ENCODE measurements at regions not wholly inside any gene's neighbourhood (a gene's known extent, or its start where the extent isn't known, plus 50 kb on each side); places are given as distances from the start of the nearest gene placed in this dataset.

DNA sequence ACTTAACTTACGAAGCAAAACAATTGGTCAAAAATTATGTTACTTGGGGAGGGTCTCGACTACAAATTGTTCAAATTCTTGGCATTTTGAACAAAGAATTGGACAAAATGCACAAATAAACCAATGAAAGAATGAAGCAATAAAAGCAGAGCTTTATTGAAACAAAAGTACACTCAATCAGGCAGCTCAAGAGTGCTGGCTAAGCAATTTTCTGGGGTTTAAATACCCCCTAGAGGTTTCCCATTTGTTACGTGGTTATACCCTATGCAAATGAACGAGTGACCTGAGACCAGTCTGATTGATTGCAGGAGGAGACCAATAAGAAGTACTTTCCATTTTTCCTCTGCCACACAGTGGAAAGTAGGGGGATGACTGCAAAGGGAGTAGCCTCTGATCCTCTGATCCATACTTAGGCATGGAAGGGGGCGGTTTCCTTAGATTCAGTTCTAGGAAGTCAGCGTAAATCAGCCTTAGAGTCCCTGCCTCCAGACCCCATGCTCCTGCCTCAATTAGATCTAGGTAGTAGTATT, 228.6 kb downstream of the EFNB2 start:
- in situ Hi-C loops (cut with HindIII; ENCODE audit: low sequenced_read_pairs), result loop anchor here (25.0 kb wide), 1 partner anchor 220 kb away; no protein-coding TSS in a partner anchor

DNA sequence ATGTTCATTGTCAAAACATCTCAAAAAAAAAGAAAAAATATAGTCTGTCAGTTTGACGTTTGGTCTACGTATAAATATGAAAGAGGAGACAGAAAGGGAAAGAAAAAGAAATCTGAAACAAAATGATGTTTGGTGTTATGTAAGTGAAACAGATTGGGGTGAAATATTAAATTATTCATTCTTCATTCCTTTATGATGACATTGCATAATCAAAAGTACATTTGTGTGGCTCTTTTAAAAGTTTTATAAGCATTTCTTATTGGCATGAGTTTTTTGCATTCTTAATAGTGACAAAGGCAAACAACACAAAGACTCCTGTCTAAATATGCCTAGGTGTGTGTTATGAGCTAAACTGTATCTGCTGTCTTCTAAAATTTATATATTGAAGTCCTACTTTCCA, 232.6 kb downstream of the EFNB2 start:
- in situ Hi-C loops (cut with HindIII; ENCODE audit: low sequenced_read_pairs), result loop anchor here (25.0 kb wide), 1 partner anchor 216 kb away; no protein-coding TSS in a partner anchor

DNA sequence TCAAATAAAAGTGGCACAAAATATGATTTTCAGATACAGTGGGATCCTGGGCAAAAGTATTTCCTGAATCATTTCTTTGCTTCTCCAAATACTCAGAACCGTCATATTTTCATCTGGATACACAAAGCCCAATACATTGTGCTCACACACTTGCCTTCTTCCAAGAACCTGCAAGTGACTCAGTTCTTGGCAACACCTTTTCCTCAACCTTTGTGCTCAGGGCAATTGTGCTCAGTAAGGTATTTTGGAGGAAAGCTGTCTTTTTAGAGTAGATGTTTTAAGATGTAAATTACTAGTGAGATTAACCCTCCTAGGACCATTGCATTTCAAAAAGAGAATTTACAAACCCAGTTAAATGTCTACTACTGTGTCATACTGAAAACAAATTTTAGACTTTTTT, 233.5 kb downstream of the EFNB2 start:
- in situ Hi-C loops (cut with HindIII; ENCODE audit: low sequenced_read_pairs), result loop anchor here (25.0 kb wide), 1 partner anchor 215 kb away; no protein-coding TSS in a partner anchor

DNA sequence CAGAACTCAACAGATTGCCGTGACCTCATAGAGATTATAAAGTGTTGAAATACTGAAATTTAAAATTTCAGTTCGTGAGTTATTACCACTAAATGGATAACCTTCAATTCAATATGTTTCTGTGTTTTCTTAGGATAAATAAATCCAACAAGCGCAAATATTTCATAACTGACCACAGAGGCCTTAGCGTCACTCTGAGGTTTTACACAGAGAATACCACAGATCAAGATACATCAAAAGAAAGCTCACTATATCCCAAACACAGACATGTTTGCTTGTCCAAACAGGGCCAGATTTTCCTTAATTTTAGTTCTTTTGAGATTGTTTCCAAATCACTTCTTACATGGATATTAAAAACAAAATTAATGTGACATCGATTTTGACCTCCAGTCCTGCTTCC, 235.8 kb downstream of the EFNB2 start:
- in situ Hi-C loops (cut with HindIII; ENCODE audit: low sequenced_read_pairs), result loop anchor here (25.0 kb wide), 1 partner anchor 212 kb away; no protein-coding TSS in a partner anchor

DNA sequence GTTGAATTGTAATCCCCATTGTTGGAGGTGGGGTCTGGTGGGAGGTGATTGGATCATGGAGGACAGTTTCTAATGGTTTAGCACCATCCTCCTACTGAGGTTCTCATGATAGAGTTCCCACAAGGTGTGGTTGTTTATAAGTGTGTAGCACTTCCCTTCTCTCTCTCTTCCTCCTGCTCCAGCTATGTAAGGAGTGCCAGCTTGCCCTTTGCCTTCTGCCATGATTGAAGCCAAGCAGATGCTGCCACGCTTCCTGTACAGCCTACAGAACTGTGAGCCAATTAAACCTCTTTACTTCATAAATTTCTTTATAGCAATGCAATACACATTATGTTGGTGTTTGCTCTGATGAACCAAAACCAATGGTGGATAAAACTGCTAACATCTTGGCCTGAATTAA, 238.2 kb downstream of the EFNB2 start:
- in situ Hi-C loops (cut with HindIII; ENCODE audit: low sequenced_read_pairs), result no loop called here

DNA sequence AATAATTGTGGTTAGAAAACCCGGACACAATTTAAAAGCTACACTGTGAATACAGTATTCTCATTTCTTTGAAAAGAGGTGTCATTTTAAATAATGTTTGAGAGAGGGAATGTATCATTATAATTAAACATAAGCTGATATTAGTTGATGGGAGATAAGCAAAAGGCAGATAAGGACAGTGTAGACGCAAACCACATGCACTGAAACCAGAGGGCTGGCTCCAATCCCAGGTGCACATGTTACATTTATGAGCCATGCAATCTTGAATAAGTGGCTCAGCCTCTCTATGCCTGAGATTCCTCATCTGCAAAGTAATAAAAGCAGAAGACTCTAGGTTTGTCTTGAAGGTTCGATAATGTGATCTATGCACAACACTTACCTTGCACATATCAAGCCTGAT, 238.7 kb downstream of the EFNB2 start:
- in situ Hi-C loops (cut with HindIII; ENCODE audit: low sequenced_read_pairs), result no loop called here

DNA sequence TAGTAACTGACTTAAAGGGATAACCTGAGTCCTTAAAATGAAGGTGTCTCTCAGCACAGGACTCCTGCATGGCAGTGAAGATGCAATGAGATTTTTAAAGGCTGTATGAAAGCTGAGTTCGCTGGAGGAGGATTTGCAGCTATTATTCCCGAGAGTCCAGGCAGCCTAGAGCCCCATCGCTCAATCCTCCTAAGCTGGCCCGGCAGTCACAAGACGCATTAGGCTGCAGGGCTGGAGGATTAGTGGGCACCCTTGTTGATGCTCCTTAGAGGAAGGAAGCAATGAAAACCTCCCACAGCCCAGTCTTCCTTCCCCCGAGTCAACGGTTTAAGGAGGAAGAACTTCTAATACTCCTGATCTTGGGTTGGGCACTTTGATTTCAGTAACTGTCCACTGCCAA, 239.5 kb downstream of the EFNB2 start:
- in situ Hi-C loops (cut with HindIII; ENCODE audit: low sequenced_read_pairs), result no loop called here

DNA sequence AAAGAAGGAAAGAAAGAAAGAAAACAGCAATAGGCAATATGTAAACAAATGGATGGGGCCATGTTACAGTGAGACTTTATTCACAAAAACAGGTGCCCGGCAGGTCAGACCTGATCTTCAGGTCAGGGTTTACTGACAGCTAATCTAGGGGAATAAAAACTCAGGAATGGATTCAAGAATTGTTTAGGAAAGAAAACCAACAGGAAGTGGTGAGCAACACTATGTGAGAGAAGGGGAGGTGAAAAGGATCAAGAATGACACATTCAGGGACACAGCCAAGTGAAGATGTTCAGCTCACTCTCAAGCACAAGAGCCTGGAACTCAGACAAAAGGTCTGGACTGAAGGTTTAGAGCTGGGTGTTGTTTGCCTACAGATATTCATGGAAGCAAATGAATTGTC, 244.5 kb downstream of the EFNB2 start:
- in situ Hi-C loops (cut with HindIII; ENCODE audit: low sequenced_read_pairs), result no loop called here

DNA sequence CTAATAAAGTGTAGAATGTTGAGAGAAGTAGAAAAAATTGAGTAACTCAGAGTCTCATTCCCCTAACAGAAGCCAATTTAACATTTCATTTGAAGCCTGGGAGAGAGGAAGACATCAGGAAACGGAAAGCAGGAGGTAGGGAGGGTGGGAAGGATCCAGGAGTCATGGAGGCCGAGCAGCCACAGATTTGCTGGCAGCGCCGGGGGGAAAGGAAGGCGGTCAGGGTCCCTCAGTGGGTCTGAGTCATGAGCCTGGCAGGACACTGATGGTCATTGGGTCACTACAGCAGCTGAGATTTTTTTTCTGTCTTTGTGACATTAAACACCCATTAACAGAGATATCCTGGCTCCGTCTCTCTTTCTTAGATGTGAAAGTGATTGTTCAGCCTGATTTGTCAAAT, 248.1 kb downstream of the EFNB2 start:
- in situ Hi-C loops (cut with HindIII; ENCODE audit: low sequenced_read_pairs), result no loop called here

DNA sequence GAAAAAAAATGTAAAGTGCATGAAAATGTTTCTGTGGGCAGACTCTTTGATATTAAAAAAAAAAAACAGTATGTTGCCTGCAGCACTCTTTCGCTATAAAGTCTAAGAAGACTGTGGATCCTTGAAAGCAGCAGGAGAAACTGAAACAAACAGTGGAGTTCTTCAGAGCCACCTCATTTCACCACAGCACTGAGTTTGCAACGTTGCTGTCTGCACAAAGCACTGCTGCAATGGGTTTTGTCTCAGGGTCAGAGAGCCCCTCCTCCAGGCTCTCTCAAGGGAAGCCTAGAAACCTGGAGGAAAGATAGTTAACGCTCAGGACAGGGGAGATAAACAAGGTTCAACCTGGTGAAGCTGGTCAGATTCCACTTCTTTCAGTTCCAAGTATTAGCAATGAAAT, 248.7 kb downstream of the EFNB2 start:
- in situ Hi-C loops (cut with HindIII; ENCODE audit: low sequenced_read_pairs), result no loop called here

DNA sequence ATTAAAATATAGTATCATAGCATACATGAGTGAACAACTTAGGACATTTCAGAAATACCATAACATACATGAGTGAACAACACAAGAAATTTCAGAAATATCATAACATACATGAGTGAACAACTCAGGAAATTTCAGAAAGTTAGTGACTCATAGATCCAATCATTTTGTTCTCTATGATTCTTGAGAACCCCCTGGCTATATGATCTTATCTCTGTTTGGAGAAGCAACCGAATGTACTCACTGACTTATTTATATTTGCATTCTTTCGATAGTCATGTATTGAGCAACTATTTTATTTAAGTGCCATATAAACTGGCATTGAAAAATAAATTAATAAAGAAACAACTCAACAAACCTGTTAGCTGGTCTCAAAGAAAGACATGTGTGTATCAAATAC, 251.1 kb downstream of the EFNB2 start:
- in situ Hi-C loops (cut with HindIII; ENCODE audit: low sequenced_read_pairs), result no loop called here

DNA sequence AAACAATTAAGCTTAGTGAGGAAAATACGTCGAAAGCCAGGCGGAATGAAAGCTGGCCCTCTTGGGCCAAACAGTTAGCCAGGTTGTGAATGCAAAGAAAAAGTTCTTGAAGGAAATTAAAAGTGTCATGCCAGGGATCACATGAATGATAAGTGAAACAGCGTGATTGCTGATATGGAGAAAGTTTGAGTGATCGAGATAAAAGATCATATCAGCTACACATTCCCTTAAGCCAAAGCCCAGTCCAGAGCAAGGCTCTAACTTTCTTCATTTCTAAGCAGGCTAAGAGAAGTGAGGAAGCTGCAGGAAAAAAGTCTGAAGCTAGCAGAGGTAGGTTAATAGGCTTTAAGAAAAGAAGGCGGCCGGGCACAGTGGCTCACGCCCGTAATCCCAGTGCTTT, 254.0 kb downstream of the EFNB2 start:
- in situ Hi-C loops (cut with HindIII; ENCODE audit: low sequenced_read_pairs), result no loop called here

DNA sequence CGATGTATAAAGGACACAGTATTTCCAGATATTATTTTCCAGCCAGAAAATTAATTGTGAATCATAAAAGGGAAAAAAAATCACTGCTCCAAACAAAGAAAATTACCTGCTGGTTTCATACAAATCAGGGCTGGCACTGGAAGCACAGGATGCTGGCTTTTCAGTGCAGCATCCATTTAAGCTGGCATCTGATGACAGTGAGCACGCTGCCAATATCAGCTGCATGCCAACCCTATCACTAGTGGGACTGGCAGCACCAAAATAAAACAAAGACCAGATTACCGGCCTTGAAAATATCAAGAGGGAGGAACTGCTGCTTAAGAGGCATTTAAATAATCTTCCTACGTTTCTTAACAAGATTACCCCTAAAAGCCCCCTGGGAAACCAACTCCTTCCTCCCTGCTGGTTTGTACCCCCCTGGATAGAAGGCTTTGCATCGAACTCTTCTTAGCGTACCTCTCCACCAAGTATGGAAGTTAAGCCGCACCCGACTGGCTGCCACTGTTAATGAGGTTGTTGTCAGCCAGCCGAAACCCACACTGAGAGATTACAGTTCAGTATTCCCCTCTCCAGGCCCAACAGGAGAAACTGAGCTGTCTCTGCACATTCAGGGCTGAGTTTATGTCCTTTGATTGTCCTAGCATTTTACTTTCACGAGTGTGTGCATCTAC, 257.8 kb downstream of the EFNB2 start:
- in situ Hi-C loops (cut with HindIII; ENCODE audit: low sequenced_read_pairs), result no loop called here

DNA sequence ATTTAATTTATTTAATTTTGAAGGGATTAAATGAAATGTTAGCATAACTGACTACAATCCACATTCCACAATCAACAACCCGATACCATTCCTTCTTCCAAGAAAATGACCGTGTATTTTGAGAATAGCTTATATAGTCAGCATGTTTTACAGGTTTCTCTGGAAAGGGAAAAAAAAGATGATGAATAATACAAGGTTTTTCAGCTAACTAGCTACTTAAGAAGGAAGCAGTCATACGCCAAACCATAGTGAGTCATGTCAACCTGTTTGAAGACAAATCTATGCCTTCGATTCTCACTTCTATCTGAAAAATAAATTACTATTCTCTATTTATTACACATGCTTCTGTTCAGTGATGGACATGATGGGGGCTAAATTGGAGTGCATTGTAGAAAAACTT, 258.6 kb downstream of the EFNB2 start:
- in situ Hi-C loops (cut with HindIII; ENCODE audit: low sequenced_read_pairs), result no loop called here

DNA sequence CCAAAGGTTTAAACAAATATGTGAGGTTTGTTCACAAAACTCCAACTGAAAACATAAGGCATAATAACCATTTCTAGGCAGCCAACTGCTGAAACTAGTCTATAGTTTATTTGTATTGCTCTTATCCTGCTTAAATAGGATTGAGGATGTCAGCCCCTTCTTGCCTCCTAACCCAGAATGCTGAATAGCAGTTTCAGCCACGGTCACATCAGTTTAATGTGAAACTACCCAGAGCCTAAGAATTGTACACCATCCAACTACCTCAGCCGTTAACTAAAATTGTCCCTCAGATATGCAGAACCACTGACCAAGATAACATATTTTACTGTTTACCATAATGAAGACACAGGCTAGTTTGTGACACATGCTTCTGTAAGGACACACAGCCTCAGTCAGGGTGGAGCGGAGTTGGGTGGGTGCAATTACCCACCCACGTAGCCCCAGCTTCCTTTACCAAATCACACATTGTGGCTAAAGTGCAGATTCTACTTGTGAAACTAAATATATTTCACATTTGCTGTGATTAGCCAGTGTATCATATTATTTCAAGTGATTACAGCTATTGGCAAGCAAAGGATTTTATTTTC, 259.9 kb downstream of the EFNB2 start:
- in situ Hi-C loops (cut with HindIII; ENCODE audit: low sequenced_read_pairs), result no loop called here

DNA sequence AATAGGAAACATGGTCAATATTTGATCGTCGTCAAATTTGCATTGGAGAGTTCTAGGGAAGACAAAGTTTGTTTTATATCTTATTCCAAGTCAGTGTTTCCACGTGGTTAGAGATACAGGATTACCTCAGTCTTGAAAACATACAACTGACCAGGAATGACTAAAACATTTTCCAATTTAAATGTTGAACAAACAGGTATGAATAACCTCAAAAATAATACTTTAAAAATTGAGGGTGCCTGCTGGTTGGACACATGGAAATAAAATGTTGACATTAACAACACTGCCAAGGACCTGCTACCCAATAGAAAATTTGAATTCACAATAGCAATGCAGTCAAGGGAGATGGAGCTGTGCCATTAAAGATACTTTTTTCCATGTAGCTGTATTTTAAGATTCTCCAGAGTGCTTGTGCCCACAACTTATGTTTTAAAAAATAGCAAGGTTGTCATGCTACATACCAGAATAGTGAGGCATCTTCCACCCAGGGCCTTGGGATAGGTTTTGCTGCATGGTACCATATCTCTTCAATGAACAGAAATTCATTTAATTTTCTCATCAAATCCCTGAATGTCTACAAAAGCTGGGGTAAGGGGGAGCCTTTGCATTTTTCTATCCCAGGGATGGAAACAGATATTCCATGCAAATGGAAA, 260.8 kb downstream of the EFNB2 start:
- in situ Hi-C loops (cut with HindIII; ENCODE audit: low sequenced_read_pairs), result no loop called here

DNA sequence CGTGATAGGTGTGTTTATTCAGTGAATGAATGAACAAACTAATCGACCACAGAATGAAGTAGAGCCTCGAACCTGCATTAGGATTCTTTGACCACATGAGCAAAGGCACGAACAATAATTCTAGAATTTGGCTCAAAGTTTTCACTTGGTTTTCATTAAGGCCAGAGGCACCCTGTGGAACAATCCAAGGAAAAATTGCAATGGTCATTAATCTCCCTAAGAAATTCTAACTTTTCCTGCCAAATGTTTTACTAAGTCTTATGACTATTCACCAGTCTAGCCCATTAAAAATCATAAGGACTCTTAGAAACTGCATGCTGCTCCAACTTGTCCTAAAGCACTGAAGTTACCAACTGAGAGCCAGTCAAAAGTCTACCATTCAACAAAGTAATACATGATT, 271.7 kb downstream of the EFNB2 start:
- in situ Hi-C loops (cut with HindIII; ENCODE audit: low sequenced_read_pairs), result no loop called here

DNA sequence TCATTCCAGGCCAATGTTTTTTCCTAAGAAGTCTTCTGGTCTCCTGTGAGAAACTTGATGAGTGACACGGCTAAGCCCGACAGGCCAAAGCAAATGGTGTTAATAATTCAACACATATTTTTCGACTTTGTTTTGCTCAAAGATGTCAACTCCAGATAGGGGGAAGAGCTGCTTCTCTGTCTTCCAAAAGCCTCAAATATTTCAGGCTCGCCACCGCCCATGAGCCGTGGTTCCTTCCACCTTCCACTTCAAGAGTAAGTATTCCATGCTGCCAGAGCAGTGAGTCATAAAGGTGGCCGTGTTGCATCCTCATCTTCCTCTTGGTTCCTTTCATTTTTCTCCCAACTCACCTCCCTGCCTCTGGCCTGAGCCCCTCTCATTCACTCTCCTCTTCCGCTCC, 272.6 kb downstream of the EFNB2 start:
- in situ Hi-C loops (cut with HindIII; ENCODE audit: low sequenced_read_pairs), result no loop called here

DNA sequence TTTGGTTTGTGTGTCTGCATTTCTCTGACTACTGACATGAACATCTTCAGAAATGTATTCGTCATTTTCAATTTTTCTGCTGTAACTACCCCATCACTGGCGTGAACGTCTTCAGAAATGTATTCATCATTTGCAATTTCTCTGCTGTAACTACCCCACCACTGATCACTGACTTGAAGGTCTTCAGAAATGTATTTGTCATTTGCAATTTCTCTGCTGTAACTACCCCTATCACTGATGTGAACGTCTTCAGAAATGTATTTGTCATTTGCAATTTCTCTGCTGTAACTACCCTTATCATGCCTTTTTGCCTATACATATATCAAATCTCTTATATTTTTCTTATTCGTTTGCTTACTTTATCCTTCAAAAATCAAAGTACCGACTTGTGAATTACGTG, 274.0 kb downstream of the EFNB2 start:
- in situ Hi-C loops (cut with HindIII; ENCODE audit: low sequenced_read_pairs), result no loop called here

DNA sequence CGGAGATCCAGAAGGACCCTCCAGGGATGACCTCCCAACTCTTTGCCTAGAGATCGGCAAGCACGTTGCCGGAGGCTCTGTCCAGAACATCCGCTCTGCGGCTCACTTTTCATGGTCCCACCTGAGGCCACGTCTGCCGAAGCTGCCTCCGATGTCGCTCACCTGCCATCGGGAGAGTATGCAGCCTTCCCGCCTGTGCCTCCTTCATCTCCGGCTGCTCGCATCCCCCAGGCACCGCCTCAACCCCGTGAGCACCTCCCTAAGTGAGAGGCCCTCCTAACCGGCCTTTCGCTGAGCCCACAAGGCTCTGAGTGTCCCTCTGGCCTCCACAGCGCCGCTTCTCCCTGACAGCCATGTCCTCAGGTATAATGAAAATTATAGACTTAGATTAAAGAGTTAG, 275.1 kb downstream of the EFNB2 start:
- in situ Hi-C loops (cut with HindIII; ENCODE audit: low sequenced_read_pairs), result no loop called here

DNA sequence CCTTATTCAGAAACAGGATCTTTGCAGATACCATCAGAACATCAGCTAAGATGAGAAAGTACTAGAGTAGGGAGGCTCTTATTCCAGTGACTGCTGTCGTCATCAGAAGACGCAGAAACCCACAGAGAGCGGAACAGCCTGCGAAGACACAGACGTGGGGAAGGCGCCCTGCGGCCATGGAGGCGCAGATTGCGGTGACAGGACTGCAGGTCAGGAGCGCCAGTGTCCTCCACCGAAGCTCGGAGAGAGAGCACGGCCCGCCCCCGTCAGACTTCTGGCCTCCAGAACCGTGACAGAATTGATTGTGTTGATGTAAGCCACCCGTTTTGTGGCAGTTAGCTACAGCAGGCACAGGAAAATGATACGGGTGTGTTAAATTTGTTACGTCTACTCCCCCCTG, 275.5 kb downstream of the EFNB2 start:
- in situ Hi-C loops (cut with HindIII; ENCODE audit: low sequenced_read_pairs), result no loop called here

DNA sequence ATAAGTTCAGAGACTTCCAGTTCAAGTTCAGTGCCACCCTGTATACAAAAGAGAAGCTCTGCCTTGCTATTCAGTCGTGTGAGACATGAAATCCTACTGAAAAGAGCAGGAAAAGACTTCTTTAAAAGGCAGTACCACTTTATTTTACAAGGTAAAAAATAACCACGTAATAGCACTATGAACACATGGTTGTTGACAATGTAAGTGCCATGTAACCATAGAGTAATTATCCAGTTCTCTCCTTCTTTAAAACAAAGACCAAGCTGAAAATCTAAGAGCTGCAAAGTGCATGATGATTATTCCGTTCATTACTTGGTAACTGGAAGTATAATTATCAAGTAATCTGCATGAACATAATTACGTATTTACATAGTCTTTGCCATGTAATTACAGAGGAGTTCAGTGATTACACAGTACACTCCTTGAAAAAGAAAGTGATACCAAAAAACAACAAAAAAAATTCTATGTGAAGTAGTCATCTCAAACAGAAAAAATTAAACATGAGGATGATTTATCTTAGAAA, 288.7 kb downstream of the EFNB2 start:
- in situ Hi-C loops (cut with HindIII; ENCODE audit: low sequenced_read_pairs), result no loop called here
